HL-60 (cell line): ENCODE measurements at regions not wholly inside any gene's neighbourhood (a gene's known extent, or its start where the extent isn't known, plus 50 kb on each side); places are given as distances from the start of the nearest gene placed in this dataset.

Source experiments
- DNase-seq, 2 experiments: peaks; one replicate each; pipeline ENCODE4 v3.0.0-alpha.2; 2010 to 2020; ENCODE audit warnings: low read depth in 1 of 2, low spot score in 1 of 2
- H3K27ac ChIP-seq: fragments of 250-450 bp; sonication (Bioruptor Pico); replicated peaks from 2 replicates; pipeline ENCODE4 v1.5.1; 2020; ENCODE audit warnings: mild to moderate bottlenecking, moderate library complexity
- H3K27me3 ChIP-seq: fragments of 250-450 bp; sonication (Bioruptor Pico); 2 replicates; pipeline ENCODE4 v1.5.1; 2021; ENCODE audit warnings: mild to moderate bottlenecking, moderate library complexity; ENCODE audit not compliant: insufficient read depth, poor library complexity, severe bottlenecking
- H3K4me3 ChIP-seq: replicated peaks from 2 replicates; pipeline ENCODE4 v1.5.1; 2011; ENCODE audit warnings: mild to moderate bottlenecking, control low read depth, low read length; ENCODE audit not compliant: insufficient read depth
- GABPA ChIP-seq: IDR thresholded peaks from 2 replicates; pipeline ENCODE4 v1.6.1; 2012; ENCODE audit warnings: low read depth
- POLR2AphosphoS5 ChIP-seq: IDR thresholded peaks from 2 replicates; pipeline ENCODE4 v1.6.1; 2012; ENCODE audit warnings: low read depth
- SPI1 ChIP-seq: IDR thresholded peaks from 2 replicates; pipeline ENCODE4 v1.6.1; 2012; ENCODE audit warnings: low read depth, mild to moderate bottlenecking, borderline replicate concordance
- TF ChIP-seq, protein P1 (sequence below): IDR thresholded peaks from one replicate; pipeline ENCODE4 v1.5.1; 2011; ENCODE audit warnings: low read length, control low read depth, inconsistent platforms; ENCODE audit not compliant: insufficient read depth
- TF ChIP-seq, protein P2 (sequence below): IDR thresholded peaks from 2 replicates; pipeline ENCODE4 v1.6.1; 2012; ENCODE audit warnings: low read depth; ENCODE audit not compliant: insufficient replicate concordance

DNA sequence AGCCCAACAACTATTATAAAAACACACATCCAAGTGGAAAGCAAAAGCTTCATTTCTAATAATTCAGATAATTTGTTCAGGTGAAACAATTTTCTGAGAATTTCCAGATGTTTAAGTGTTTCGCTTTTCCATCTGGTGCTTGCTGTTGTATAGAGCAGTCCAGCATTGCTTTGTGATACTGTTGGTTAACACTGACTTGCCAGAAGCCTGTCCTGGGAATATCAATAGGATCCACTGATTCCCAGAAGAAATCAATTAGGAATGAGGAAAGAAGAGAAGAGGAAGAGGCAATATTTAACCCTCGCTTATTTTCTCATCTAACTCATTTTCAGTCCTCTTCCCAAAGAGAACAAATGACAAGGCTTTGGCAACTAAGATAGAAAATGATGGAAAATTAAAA lies 94.9 kb upstream of the DDIT4L start:
- no peak for DNase-seq
- Histone ChIP-seq H3K27me3 (no peaks in the 10 kb centered on the region), H3K27ac (no peak overlapping the region), H3K4me3 (no peak overlapping the region)
- TF ChIP-seq POLR2AphosphoS5 (no peak), GABPA (no peak), SPI1 (no peak)
- TF ChIP-seq, protein P1, sequence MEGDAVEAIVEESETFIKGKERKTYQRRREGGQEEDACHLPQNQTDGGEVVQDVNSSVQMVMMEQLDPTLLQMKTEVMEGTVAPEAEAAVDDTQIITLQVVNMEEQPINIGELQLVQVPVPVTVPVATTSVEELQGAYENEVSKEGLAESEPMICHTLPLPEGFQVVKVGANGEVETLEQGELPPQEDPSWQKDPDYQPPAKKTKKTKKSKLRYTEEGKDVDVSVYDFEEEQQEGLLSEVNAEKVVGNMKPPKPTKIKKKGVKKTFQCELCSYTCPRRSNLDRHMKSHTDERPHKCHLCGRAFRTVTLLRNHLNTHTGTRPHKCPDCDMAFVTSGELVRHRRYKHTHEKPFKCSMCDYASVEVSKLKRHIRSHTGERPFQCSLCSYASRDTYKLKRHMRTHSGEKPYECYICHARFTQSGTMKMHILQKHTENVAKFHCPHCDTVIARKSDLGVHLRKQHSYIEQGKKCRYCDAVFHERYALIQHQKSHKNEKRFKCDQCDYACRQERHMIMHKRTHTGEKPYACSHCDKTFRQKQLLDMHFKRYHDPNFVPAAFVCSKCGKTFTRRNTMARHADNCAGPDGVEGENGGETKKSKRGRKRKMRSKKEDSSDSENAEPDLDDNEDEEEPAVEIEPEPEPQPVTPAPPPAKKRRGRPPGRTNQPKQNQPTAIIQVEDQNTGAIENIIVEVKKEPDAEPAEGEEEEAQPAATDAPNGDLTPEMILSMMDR = no peak
- TF ChIP-seq, protein P2, sequence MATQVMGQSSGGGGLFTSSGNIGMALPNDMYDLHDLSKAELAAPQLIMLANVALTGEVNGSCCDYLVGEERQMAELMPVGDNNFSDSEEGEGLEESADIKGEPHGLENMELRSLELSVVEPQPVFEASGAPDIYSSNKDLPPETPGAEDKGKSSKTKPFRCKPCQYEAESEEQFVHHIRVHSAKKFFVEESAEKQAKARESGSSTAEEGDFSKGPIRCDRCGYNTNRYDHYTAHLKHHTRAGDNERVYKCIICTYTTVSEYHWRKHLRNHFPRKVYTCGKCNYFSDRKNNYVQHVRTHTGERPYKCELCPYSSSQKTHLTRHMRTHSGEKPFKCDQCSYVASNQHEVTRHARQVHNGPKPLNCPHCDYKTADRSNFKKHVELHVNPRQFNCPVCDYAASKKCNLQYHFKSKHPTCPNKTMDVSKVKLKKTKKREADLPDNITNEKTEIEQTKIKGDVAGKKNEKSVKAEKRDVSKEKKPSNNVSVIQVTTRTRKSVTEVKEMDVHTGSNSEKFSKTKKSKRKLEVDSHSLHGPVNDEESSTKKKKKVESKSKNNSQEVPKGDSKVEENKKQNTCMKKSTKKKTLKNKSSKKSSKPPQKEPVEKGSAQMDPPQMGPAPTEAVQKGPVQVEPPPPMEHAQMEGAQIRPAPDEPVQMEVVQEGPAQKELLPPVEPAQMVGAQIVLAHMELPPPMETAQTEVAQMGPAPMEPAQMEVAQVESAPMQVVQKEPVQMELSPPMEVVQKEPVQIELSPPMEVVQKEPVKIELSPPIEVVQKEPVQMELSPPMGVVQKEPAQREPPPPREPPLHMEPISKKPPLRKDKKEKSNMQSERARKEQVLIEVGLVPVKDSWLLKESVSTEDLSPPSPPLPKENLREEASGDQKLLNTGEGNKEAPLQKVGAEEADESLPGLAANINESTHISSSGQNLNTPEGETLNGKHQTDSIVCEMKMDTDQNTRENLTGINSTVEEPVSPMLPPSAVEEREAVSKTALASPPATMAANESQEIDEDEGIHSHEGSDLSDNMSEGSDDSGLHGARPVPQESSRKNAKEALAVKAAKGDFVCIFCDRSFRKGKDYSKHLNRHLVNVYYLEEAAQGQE = no peak

DNA sequence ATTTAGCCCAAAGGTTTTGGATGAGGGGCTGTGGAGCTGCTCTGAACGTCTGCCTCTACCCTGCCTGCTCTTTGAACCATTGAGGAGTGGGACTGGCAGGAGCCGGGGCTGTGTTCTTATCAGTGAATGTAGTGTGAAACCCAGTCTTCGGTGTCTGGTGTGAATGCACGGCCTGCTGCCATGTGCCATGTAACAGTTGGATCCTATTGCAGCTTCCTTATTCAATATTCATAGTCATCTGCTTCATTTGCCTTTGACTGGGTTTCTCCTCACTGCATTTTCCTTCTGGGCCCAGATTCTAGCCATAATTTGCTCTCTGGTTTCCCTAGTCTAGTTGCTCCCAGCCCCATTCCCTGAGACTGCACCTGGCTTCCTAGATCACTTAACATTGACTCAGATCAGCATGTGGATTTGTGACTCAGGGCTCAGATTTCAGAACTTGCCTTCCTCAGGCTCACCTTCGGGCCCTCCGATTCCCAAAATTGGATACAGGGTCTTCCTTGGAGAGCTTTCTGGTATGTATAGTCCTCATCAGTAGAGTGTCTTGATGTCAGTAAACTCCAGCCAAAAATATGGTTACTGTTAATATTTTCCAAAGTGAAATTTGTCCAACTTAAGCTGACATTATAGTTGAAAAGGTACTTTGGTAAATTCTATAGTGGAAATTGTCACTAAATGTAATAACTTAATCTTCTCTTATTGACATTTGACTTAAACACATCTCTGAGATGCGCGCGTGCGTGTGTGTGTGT lies 94.0 kb upstream of the DDIT4L start:
- Histone ChIP-seq H3K27ac (no peak overlapping the region), H3K4me3 (no peak overlapping the region), H3K27me3 (no peaks in the 10 kb centered on the region)
- TF ChIP-seq GABPA = no peak
- no peak for TF ChIP-seq SPI1
- TF ChIP-seq, protein P1 = no peak
- no peak for TF ChIP-seq POLR2AphosphoS5
- TF ChIP-seq, protein P2 = no peak
- no peak for DNase-seq

DNA sequence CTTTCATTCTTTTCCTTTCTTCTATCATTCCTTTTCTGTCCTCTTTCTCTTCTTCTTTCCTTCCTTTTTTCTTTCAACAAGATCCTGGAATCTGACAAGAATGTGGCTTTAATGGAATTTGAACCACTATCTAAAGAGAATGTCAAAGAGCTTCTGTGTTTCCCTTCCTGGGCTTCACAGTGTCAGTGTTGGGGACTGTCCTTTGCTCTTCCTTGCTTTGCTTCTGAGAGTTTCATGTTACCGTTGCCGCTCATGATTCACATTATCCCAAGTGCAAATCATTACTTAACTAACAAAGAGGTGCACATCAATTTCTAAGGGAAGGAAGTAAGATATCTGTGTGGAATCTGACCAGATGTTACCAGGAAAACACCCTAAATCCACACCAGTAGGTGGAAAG lies 90.5 kb upstream of the DDIT4L start:
- Histone ChIP-seq H3K4me3 (no peak overlapping the region), H3K27me3 (no peaks in the 10 kb centered on the region), H3K27ac (peak overlapping the region; percentile 66)
- TF ChIP-seq SPI1 = no peak
- TF ChIP-seq, protein P2 = no peak
- no peak for TF ChIP-seq GABPA
- TF ChIP-seq, protein P1 = no peak
- DNase-seq = no peak
